ENCODE measurements at regions not wholly inside any gene's neighbourhood (a gene's known extent, or its start where the extent isn't known, plus 50 kb on each side); places are given as distances from the start of the nearest gene placed in this dataset.

- Histone ChIP-seq H3K4me1 (replicated peaks in 1 of 2; ENCODE audit: control insufficient read depth in 2 of 2, insufficient read depth in 2 of 2, low read length in 2 of 2) (no peaks in the 10 kb centered on the region), H4K20me1 (replicated peaks; ENCODE audit: control insufficient read depth, insufficient read depth, low read length) (no peaks in the 10 kb centered on the region), H3K36me3 (ENCODE audit: control insufficient read depth, insufficient read depth, low read length) (no peaks in the 10 kb centered on the region), H3K4me3 (no peak overlapping the region), H3K79me2 (ENCODE audit: control insufficient read depth, insufficient read depth, low read length) (no peaks in the 10 kb centered on the region), H3K4me2 (ENCODE audit: insufficient read depth, low read length) (no peak overlapping the region), H3K9ac (ENCODE audit: insufficient read depth in 1 of 2, low read depth in 2 of 2, low read length in 2 of 2) (no peak overlapping the region), H3K27ac (ENCODE audit: extremely low read depth, low read depth, low read length) (no peak overlapping the region), H3K27me3 (ENCODE audit: control insufficient read depth in 2 of 2, insufficient read depth in 2 of 2, low read length in 2 of 2) (peaks cover 11 to 14% of the 10 kb centered on the region in 2 experiments), H3K9me1 (ENCODE audit: control insufficient read depth, insufficient read depth, low read length) (no peaks in the 10 kb centered on the region), H2AFZ (ENCODE audit: low read depth, low read length) (no peak overlapping the region), H3K9me3 (replicated peaks; ENCODE audit: control insufficient read depth, insufficient read depth, low read depth, low read length) (no peaks in the 10 kb centered on the region)
- ChIA-PET POLR2A (interaction anchor here (0.7 kb wide), 1 partner anchor 48 kb away, joined by 3 read pairs; no protein-coding TSS in a partner anchor), CTCF (ENCODE audit: low intra/inter-chr PET ratio) (interaction anchor here (0.8 kb wide), 1 partner anchor 201 kb away, joined by 3 read pairs; no protein-coding TSS in a partner anchor)
- TF ChIP-seq KLF16 (IDR thresholded peaks at IDR 0.05) (0 out of 2 replicates have a peak, but pooled peaks have one; percentile 3), TBP (optimal IDR thresholded peaks at IDR 0.05; ENCODE audit: low read depth, low read length) (no peak), FOXM1 (IDR thresholded peaks at IDR 0.05; ENCODE audit: low read depth) (no peak), FOXM1 (CRISPR knock-in tag; IDR thresholded peaks at IDR 0.05; ENCODE audit: low read depth) (no peak), FOXK1 (CRISPR knock-in tag; IDR thresholded peaks at IDR 0.05; ENCODE audit: borderline replicate concordance) (no peak), ZNF274 (IDR thresholded peaks at IDR 0.05; ENCODE audit: borderline replicate concordance, low read depth, low read length) (no peak), SPI1 (IDR thresholded peaks at IDR 0.05; ENCODE audit: borderline replicate concordance, low read depth, low read length) (peak; percentile 37; the same call in 1 of the 2 replicates), RAD21 (CRISPR knock-in tag; conservative IDR thresholded peaks at IDR 0.05 in 1 of 2, IDR thresholded peaks at IDR 0.05 in 1 of 2) (peak; percentile 12 to 62; a peak in 2 of 4 replicates), FOXA1 (IDR thresholded peaks at IDR 0.05; ENCODE audit: borderline replicate concordance) (no peak)
- TF ChIP-seq, protein P1, sequence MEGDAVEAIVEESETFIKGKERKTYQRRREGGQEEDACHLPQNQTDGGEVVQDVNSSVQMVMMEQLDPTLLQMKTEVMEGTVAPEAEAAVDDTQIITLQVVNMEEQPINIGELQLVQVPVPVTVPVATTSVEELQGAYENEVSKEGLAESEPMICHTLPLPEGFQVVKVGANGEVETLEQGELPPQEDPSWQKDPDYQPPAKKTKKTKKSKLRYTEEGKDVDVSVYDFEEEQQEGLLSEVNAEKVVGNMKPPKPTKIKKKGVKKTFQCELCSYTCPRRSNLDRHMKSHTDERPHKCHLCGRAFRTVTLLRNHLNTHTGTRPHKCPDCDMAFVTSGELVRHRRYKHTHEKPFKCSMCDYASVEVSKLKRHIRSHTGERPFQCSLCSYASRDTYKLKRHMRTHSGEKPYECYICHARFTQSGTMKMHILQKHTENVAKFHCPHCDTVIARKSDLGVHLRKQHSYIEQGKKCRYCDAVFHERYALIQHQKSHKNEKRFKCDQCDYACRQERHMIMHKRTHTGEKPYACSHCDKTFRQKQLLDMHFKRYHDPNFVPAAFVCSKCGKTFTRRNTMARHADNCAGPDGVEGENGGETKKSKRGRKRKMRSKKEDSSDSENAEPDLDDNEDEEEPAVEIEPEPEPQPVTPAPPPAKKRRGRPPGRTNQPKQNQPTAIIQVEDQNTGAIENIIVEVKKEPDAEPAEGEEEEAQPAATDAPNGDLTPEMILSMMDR (IDR thresholded peaks at IDR 0.05 in 2 of 3, conservative IDR thresholded peaks at IDR 0.05 in 1 of 3; ENCODE audit: insufficient read depth in 2 of 3, low read depth in 1 of 3, low read length in 3 of 3): peak; percentile 57 to 60 (median 58)
- TF ChIP-seq, protein P2, sequence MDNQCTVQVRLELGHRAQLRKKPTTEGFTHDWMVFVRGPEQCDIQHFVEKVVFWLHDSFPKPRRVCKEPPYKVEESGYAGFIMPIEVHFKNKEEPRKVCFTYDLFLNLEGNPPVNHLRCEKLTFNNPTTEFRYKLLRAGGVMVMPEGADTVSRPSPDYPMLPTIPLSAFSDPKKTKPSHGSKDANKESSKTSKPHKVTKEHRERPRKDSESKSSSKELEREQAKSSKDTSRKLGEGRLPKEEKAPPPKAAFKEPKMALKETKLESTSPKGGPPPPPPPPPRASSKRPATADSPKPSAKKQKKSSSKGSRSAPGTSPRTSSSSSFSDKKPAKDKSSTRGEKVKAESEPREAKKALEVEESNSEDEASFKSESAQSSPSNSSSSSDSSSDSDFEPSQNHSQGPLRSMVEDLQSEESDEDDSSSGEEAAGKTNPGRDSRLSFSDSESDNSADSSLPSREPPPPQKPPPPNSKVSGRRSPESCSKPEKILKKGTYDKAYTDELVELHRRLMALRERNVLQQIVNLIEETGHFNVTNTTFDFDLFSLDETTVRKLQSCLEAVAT (IDR thresholded peaks at IDR 0.05): no peak
- intact Hi-C loops (cut with micrococcal nuclease) (loop anchor here (2.0 to 5.0 kb wide), 2 partner anchors 176 to 200 kb away; no protein-coding TSS in a partner anchor), in situ Hi-C loops (cut with MboI) (no loop called here)
- DNase-seq (ENCODE audit: extremely low read depth in 1 of 4, low spot score in 3 of 4) (peak in 2 of 4 experiments; percentile 28 to 47), FAIRE-seq (peak; percentile 81), ATAC-seq (peak; percentile 93)
- 1% methylated on average over 6 of the region's 6 CpGs for WGBS (ENCODE audit: insufficient coverage, low coverage, missing lambda C conversion rate)
- BruUV-seq (replicated peaks): no TSS peak
Measured at GRCh38 chr2:168336786-168337388, 89.5 kb upstream of the STK39 start.

Data from K562 (cell line).